Thymus (tissue), 11 donors: ENCODE measurements at regions not wholly inside any gene's neighbourhood (a gene's known extent, or its start where the extent isn't known, plus 50 kb on each side); places are given as distances from the start of the nearest gene placed in this dataset.

Experiments
- DNase-seq, 9 donors: peaks; one replicate each; pipeline ENCODE4 v3.0.0-alpha.2; 2013; ENCODE audit warnings: low spot score in 9 of 9, low read depth in 6 of 9, missing footprints in 1 of 9
- H3K27ac ChIP-seq, 2 donors: one replicate each; pipeline ENCODE4 v1.5.1; 2013; ENCODE audit warnings: control low read depth in 1 of 2, low read depth in 1 of 2, low read length in 1 of 2, mild to moderate bottlenecking in 1 of 2, moderate library complexity in 1 of 2
- H3K27me3 ChIP-seq, 2 donors: one replicate each; pipeline ENCODE4 v1.5.1; 2013; ENCODE audit warnings: low read length in 1 of 2; ENCODE audit not compliant: control insufficient read depth in 2 of 2, insufficient read depth in 1 of 2
- H3K36me3 ChIP-seq, 2 donors: one replicate each; pipeline ENCODE4 v1.5.1; 2013; ENCODE audit warnings: low read length in 1 of 2, mild to moderate bottlenecking in 1 of 2, moderate library complexity in 1 of 2; ENCODE audit not compliant: control insufficient read depth in 2 of 2, insufficient read depth in 2 of 2
- H3K4me1 ChIP-seq, 2 donors: one replicate each; pipeline ENCODE4 v1.5.1; 2013; ENCODE audit warnings: low read length in 2 of 2; ENCODE audit not compliant: control insufficient read depth in 2 of 2, insufficient read depth in 2 of 2
- H3K4me3 ChIP-seq, 2 donors: one replicate each; pipeline ENCODE4 v1.5.1; 2013; ENCODE audit warnings: low read length in 2 of 2, control low read depth in 1 of 2, mild to moderate bottlenecking in 1 of 2
- H3K9me3 ChIP-seq, 2 donors: one replicate each; pipeline ENCODE4 v1.5.1; 2013; ENCODE audit warnings: low read length in 1 of 2, mild to moderate bottlenecking in 1 of 2; ENCODE audit not compliant: control insufficient read depth in 2 of 2, insufficient read depth in 1 of 2
- WGBS: extraction: QIAGEN DNeasy Blood & Tissue Kit; methylation state at CpG from one replicate; pipeline ENCODE4 v1.1.7; 2013; 5-methylcytosine and 5-hydroxymethylcytosine counted together
- donor health status: healthy.

GRCh38 chr7:25965405-25966123, 186.4 kb upstream of the NFE2L3 start:
- Histone ChIP-seq H3K4me1 (peaks cover 0 to 8% of the 10 kb centered on the region in 2 donors), H3K4me3 (no peak overlapping the region), H3K27me3 (peaks cover 2 to 3% of the 10 kb centered on the region in 2 donors), H3K9me3 (no peaks in the 10 kb centered on the region), H3K36me3 (no peaks in the 10 kb centered on the region), H3K27ac (no peak overlapping the region)
- no peak for DNase-seq
- 93% methylated on average over 6 of the region's 6 CpGs for WGBS

DNA sequence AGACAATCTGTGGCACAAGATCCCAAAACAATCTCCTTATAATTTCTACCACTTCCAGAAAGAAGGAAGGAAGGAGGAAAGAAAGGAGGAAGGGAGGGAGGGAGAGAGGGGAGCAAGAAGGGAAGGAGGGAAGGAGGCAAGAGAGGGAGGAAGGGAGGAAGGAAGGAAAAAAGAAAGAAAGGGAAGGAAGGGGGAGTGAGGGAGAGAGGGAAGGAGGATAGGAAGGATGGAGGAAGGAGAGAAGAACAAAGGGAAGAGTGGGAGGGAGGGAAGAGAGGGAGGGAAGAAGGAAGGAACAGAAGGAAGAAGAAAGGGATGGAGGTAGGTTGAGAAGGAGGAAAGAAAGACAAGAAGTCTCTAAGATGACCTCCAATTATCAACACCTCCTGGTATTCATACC, 185.5 kb upstream of the NFE2L3 start:
- no peaks in the 10 kb centered on the region for H3K36me3 ChIP-seq
- DNase-seq: no peak
- no peak overlapping the region for H3K27ac ChIP-seq
- H3K9me3 ChIP-seq: no peaks in the 10 kb centered on the region
- peaks cover 0 to 8% of the 10 kb centered on the region in 2 donors for H3K4me1 ChIP-seq
- H3K27me3 ChIP-seq: peaks cover 2 to 3% of the 10 kb centered on the region in 2 donors
- no peak overlapping the region for H3K4me3 ChIP-seq

DNA sequence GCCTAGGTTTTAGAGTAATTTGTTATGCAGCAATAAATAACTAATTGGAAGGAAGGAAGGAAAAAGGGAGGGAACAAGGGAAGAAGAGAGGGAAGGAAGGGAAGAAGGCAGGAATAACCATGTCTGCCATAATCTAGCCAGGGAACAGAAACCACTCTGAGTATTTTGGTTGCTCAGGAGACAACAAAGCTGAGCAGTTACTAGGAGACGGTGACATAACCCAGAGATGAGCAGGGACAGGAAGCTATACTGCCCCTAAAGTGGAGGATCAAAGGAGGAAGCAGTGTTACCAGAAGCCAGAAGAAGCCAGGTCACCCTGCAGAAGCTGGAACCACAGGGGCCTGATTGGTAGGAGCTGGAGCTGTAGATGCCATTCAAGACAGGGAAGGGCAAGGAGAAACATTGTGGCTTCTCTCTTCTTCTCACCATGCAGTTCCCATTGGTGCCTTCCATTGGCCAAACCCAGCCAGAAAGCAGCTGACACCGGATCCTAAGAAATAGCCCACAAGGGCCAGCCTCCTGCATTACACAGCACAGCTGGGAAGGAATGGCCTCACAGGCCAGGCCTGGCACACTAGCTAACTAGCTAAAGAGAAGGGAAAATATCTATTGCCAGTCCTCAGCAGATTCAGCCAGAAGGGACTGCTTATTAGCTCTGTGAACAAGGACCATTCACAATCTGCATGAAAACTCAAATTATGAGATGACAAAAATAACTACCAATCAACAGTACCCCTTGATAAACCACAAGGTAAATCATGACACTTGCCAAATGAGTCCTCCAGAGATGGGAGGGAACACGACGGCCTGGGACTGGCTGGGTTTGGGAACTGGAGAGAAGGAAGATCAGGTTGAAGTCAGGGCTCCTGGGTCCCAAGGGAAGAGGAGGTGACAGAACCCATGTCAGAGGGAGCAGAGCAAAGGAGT, 184.5 kb upstream of the NFE2L3 start:
- DNase-seq: peak in 1 of 9 donors; percentile 31
- WGBS: 80% methylated on average over 4 of the region's 4 CpGs
- H3K27me3 ChIP-seq: peaks cover 2 to 3% of the 10 kb centered on the region in 2 donors

DNA sequence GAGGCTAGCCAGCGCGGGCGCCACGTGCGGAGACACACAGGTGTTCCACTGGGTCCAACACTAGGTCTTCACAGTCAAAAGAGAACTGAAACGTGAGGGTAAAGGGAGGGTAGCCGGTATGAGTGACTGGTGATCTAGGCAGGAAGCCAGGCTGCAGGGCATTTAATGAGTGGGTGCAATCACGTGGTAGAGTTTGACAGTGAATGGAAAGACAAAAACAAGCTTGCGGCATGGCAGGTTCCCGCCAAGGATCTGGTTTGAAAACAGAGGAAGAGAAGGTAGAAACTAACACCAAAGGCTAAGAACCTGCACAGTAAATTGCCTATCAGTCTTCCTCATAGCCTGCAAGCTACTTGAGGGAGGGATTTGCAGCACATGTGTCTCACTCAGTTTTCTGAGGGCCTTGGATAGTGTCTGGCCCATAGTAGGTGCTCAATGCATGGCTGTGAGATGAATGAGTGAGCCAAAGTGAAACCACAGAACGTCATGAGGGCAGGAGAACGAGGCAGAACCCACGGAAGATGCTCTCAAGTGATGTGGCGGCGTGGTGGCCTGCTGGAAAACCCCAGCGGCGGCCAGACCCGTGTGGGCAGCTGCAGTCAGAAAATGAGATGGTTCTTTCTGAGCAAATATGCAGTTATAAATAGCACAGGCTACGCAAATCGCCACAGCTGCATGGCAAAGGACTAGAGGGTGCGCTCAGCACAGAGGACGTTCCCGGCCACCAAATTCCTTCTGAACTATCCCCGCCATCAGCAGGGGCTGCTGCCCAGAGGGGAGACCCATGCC, 183.6 kb upstream of the NFE2L3 start:
- Histone ChIP-seq H3K27me3 (peaks cover 0 to 3% of the 10 kb centered on the region in 2 donors), H3K36me3 (no peaks in the 10 kb centered on the region), H3K27ac (no peak overlapping the region), H3K9me3 (no peaks in the 10 kb centered on the region), H3K4me1 (peaks cover 0 to 8% of the 10 kb centered on the region in 2 donors), H3K4me3 (no peak overlapping the region)
- DNase-seq: peak in 1 of 9 donors; percentile 15
- WGBS: 78% methylated on average over 24 of the region's 24 CpGs

More for the DNA sequence above, 184.5 kb upstream of the NFE2L3 start:
- no peak overlapping the region for H3K4me3 ChIP-seq
- peaks cover 0 to 8% of the 10 kb centered on the region in 2 donors for H3K4me1 ChIP-seq
- no peaks in the 10 kb centered on the region for H3K36me3 ChIP-seq
- H3K27ac ChIP-seq: no peak overlapping the region
- no peaks in the 10 kb centered on the region for H3K9me3 ChIP-seq

DNA sequence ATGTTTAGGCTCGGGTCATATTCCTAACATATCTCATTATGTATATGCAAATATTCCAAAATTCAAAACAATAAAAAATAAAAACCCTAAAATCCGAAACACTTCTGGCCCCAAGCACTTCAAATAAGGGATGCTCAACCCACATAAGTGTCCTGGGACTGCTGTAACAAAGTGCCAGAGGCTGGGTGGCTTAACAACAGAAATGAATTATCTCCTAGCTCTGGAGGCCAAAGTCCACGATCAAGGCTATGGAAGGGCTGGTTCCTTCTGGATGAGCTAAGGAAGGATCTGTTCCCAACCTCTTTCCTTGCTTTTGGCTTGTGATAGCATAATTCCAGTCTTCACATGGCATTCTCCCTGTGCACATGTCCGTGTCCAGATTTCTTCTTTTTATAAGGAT, 181.6 kb upstream of the NFE2L3 start:
- no peaks in the 10 kb centered on the region for H3K36me3 ChIP-seq
- no peak for DNase-seq
- H3K9me3 ChIP-seq: no peaks in the 10 kb centered on the region
- WGBS: 96% methylated on average over 4 of the region's 4 CpGs
- H3K4me1 ChIP-seq: peaks cover 0 to 8% of the 10 kb centered on the region in 2 donors
- no peaks in the 10 kb centered on the region for H3K27me3 ChIP-seq
- no peak overlapping the region for H3K4me3 ChIP-seq
- H3K27ac ChIP-seq: no peak overlapping the region

DNA sequence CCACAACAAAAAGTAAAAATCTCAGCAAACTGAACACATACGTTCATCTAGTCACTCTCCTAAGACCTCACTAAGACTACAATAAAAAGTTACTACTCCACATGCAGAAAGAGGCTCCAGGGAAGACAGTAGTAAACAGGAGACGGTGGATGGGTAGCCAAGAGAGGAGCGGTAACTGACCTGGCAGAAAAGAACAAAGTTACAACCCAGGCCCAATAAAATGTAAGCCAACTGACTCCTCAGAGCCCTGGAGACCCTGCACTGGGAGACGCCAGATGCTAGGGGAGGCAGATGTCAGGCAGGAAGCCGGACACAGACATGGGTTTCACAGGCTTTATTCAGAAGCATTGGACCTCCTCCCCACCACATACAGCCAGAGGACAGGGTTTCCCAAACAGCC, 181.1 kb upstream of the NFE2L3 start:
- Histone ChIP-seq H3K4me3 (no peak overlapping the region), H3K27ac (no peak overlapping the region), H3K9me3 (no peaks in the 10 kb centered on the region), H3K4me1 (peaks cover 0 to 8% of the 10 kb centered on the region in 2 donors), H3K27me3 (no peaks in the 10 kb centered on the region), H3K36me3 (no peaks in the 10 kb centered on the region)
- WGBS: 68% methylated on average over 5 of the region's 5 CpGs
- DNase-seq: no peak

GRCh38 chr7:25976630-25977029, 175.4 kb upstream of the NFE2L3 start:
- no peaks in the 10 kb centered on the region for H3K9me3 ChIP-seq
- H3K4me1 ChIP-seq: no peaks in the 10 kb centered on the region
- H3K36me3 ChIP-seq: no peaks in the 10 kb centered on the region
- peaks cover 0 to 2% of the 10 kb centered on the region in 2 donors for H3K27me3 ChIP-seq
- H3K4me3 ChIP-seq: no peak overlapping the region
- no peak for DNase-seq
- no peak overlapping the region for H3K27ac ChIP-seq

DNA sequence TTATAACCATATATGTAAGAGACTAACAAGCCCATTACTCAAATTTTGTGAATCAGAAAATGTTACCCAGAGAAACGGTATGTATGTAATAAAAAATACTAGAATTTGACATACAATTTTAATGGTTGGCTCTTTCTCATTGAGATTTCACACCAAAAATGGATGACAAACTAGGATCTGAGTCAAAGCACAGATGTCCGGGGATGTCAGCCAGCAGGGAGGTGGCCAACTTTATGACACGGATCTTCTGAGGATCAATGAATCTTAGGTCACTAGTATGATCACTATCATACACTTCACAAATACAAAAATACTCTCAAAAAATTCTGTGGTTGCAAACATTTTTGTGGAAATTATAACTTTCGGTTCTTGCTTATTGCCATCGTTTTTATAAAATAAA, 173.5 kb upstream of the NFE2L3 start:
- Histone ChIP-seq H3K27me3 (peaks cover 0 to 2% of the 10 kb centered on the region in 2 donors), H3K36me3 (no peaks in the 10 kb centered on the region), H3K4me3 (no peak overlapping the region), H3K9me3 (no peaks in the 10 kb centered on the region), H3K27ac (no peak overlapping the region), H3K4me1 (no peaks in the 10 kb centered on the region)
- no peak for DNase-seq
- WGBS: 98% methylated on average over 5 of the region's 5 CpGs
